Breast epithelium (tissue), 3 donors: ENCODE measurements at regions not wholly inside any gene's neighbourhood (a gene's known extent, or its start where the extent isn't known, plus 50 kb on each side); places are given as distances from the start of the nearest gene placed in this dataset.

ENCODE experiments used
- CTCF ChIP-seq, 3 donors: fragments of 450-650 bp; IDR thresholded peaks; one replicate each; pipeline ENCODE4 v1.5.1; 2016 to 2017; ENCODE audit warnings: antibody characterized with exemption in 3 of 3, mild to moderate bottlenecking in 3 of 3, moderate library complexity in 3 of 3
- POLR2A ChIP-seq: fragments of 450-650 bp; IDR thresholded peaks from one replicate; pipeline ENCODE4 v1.6.1; 2016; ENCODE audit warnings: antibody characterized with exemption, mild to moderate bottlenecking, moderate library complexity

GRCh38 chr7:16034353-16034752 is 347.9 kb upstream of the MEOX2 start:
- no peak for TF ChIP-seq CTCF (IDR thresholded peaks at IDR 0.05)
- no peak for TF ChIP-seq POLR2A
